ENCODE measurements at regions not wholly inside any gene's neighbourhood (a gene's known extent, or its start where the extent isn't known, plus 50 kb on each side); places are given as distances from the start of the nearest gene placed in this dataset.

- intact Hi-C loops (cut with DNase I; ENCODE audit: low total_unique reads) = no loop called here
- Histone ChIP-seq H3K27me3 (no peaks in the 10 kb centered on the region), H3K4me1 (no peaks in the 10 kb centered on the region), H3K27ac (no peak overlapping the region), H3K9me3 (peaks cover 0 to 5% (median 0%) of the 10 kb centered on the region in 3 donors), H3K4me3 (no peak overlapping the region), H3K36me3 (no peaks in the 10 kb centered on the region)
- no peak for DNase-seq
- no peak for TF ChIP-seq CTCF (IDR thresholded peaks at IDR 0.05)
These were observed 402.7 kb upstream of the ADGRL2 start for GRCh38 chr1:81398041-81398440.

- Histone ChIP-seq H3K27me3 (no peaks in the 10 kb centered on the region), H3K4me1 (no peaks in the 10 kb centered on the region), H3K36me3 (no peaks in the 10 kb centered on the region), H3K27ac (no peak overlapping the region), H3K4me3 (no peak overlapping the region), H3K9me3 (no peaks in the 10 kb centered on the region)
- no peak for TF ChIP-seq CTCF (IDR thresholded peaks at IDR 0.05)
- no peak for DNase-seq
- intact Hi-C loops (cut with DNase I; ENCODE audit: low total_unique reads) = no loop called here
These were observed 408.1 kb upstream of the ADGRL2 start for GRCh38 chr1:81392526-81393226.

- Histone ChIP-seq H3K27ac (no peak overlapping the region), H3K27me3 (no peaks in the 10 kb centered on the region), H3K4me1 (no peaks in the 10 kb centered on the region), H3K36me3 (no peaks in the 10 kb centered on the region), H3K4me3 (no peak overlapping the region), H3K9me3 (no peaks in the 10 kb centered on the region)
- TF ChIP-seq CTCF (IDR thresholded peaks at IDR 0.05) = no peak
- intact Hi-C loops (cut with DNase I; ENCODE audit: low total_unique reads) = no loop called here
- no peak for DNase-seq
These were observed 409.5 kb upstream of the ADGRL2 start for GRCh38 chr1:81391125-81391828.

- H3K27ac ChIP-seq = no peak overlapping the region
- no peaks in the 10 kb centered on the region for H3K27me3 ChIP-seq
- TF ChIP-seq CTCF (IDR thresholded peaks at IDR 0.05) = no peak
- no peak overlapping the region for H3K4me3 ChIP-seq
- DNase-seq = no peak
- intact Hi-C loops (cut with DNase I; ENCODE audit: low total_unique reads) = no loop called here
- no peaks in the 10 kb centered on the region for H3K36me3 ChIP-seq
- H3K9me3 ChIP-seq = no peaks in the 10 kb centered on the region
- H3K4me1 ChIP-seq = no peaks in the 10 kb centered on the region
These were observed 412.3 kb upstream of the ADGRL2 start for GRCh38 chr1:81388435-81388834.

GRCh38 chr1:81387446-81387845 lies 413.3 kb upstream of the ADGRL2 start:
- Histone ChIP-seq H3K4me1 (no peaks in the 10 kb centered on the region), H3K27ac (no peak overlapping the region), H3K27me3 (no peaks in the 10 kb centered on the region), H3K9me3 (no peaks in the 10 kb centered on the region), H3K4me3 (no peak overlapping the region), H3K36me3 (no peaks in the 10 kb centered on the region)
- intact Hi-C loops (cut with DNase I; ENCODE audit: low total_unique reads) = no loop called here
- no peak for DNase-seq
- TF ChIP-seq CTCF (IDR thresholded peaks at IDR 0.05) = no peak

Data from tibial artery (tissue), 4 donors.